ENCODE measurements at regions not wholly inside any gene's neighbourhood (a gene's known extent, or its start where the extent isn't known, plus 50 kb on each side); places are given as distances from the start of the nearest gene placed in this dataset.
"Not testable (repeated sequence)": the region's sequence is repeated elsewhere in the genome, so short reads cannot be mapped to it uniquely, and the experiment has no call there.

GRCh38 chr1:143748906-143749305 lies 222.9 kb downstream of the FAM72C start:
- H2AFZ ChIP-seq (ENCODE audit: low read depth, low read length), result no peak overlapping the region
- no peak for ATAC-seq (ENCODE audit: insufficient read depth, low read depth)
- H3K27me3 ChIP-seq (ENCODE audit: insufficient read depth, low read length, poor library complexity), result no peaks in the 10 kb centered on the region
- H3K4me2 ChIP-seq (ENCODE audit: insufficient read depth, low read length), result no peak overlapping the region
- H3K4me1 ChIP-seq (ENCODE audit: insufficient read depth, low read length), result no peaks in the 10 kb centered on the region
- no peaks in the 10 kb centered on the region for H4K20me1 ChIP-seq (ENCODE audit: insufficient read depth, low read length)
- DNase-seq, result no peak
- H3K9ac ChIP-seq (ENCODE audit: low read depth, low read length), result no peak overlapping the region
- H3K27ac ChIP-seq (ENCODE audit: low read length), result no peak overlapping the region
- H3K79me2 ChIP-seq (ENCODE audit: insufficient read depth, low read length), result no peaks in the 10 kb centered on the region
- no peak overlapping the region for H3K4me3 ChIP-seq (ENCODE audit: low read depth in 1 of 2, low read length in 2 of 2)
- no peak for TF ChIP-seq CTCF (IDR thresholded peaks at IDR 0.05; ENCODE audit: borderline replicate concordance, extremely low read depth, low read length, poor library complexity, severe bottlenecking)
- no peak for TF ChIP-seq EZH2 (IDR thresholded peaks at IDR 0.05; ENCODE audit: borderline replicate concordance, low read depth, low read length, severe bottlenecking)
- no peaks in the 10 kb centered on the region for H3K9me3 ChIP-seq (ENCODE audit: insufficient read depth, low read length, severe bottlenecking)
- no peaks in the 10 kb centered on the region for H3K36me3 ChIP-seq (ENCODE audit: insufficient read depth, low read length)

- Histone ChIP-seq H3K4me1 (ENCODE audit: insufficient read depth, low read length) (no peaks in the 10 kb centered on the region), H2AFZ (ENCODE audit: low read depth, low read length) (no peak overlapping the region), H4K20me1 (ENCODE audit: insufficient read depth, low read length) (no peaks in the 10 kb centered on the region)
Observed at GRCh38 chr1:143736562-143736961, 235.2 kb downstream of the FAM72C start.

DNA sequence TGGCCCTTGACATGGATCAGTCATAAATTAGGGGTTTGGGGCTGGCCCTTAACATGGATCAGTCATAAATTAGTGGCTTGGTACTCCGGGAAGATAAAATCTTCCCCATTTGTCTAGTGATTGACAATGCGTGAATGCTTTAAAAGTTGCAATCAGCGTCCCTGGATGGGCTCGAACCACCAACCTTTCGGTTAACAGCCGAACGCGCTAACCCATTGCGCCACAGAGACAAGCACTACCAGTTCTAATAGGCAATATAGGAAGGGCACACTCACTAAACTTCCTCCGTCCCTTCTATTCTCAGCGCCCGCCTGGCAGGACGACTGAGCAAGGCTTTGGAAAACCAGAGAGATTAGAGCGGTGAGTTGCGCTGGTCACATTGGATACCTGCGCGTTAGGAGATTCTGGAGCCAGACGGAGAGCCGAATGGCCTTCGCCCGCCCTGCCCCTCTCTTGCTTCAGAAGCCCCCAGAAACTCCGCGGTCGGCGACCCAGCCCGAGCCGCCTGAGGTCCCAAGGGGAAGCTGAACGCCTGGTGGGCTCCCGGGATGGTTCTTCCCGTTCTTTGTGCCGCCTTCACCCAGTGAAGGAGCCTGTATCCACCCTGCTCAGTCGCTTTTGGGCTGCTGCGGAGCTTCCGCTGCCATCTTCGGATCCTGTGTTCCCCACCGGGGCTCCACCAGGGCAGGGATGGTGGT lies 235.9 kb downstream of the FAM72C start:
- Histone ChIP-seq H3K27ac (ENCODE audit: low read length) (no peak overlapping the region), H4K20me1 (ENCODE audit: insufficient read depth, low read length) (no peaks in the 10 kb centered on the region), H3K4me2 (ENCODE audit: insufficient read depth, low read length) (no peak overlapping the region), H3K4me1 (ENCODE audit: insufficient read depth, low read length) (no peaks in the 10 kb centered on the region), H3K9ac (ENCODE audit: low read depth, low read length) (no peak overlapping the region), H3K79me2 (ENCODE audit: insufficient read depth, low read length) (no peaks in the 10 kb centered on the region), H2AFZ (ENCODE audit: low read depth, low read length) (no peak overlapping the region), H3K4me3 (ENCODE audit: low read depth in 1 of 2, low read length in 2 of 2) (no peak overlapping the region), H3K27me3 (ENCODE audit: insufficient read depth, low read length, poor library complexity) (no peaks in the 10 kb centered on the region), H3K36me3 (ENCODE audit: insufficient read depth, low read length) (no peaks in the 10 kb centered on the region), H3K9me3 (ENCODE audit: insufficient read depth, low read length, severe bottlenecking) (no peaks in the 10 kb centered on the region)
- TF ChIP-seq CTCF (IDR thresholded peaks at IDR 0.05; ENCODE audit: borderline replicate concordance, extremely low read depth, low read length, poor library complexity, severe bottlenecking) (no peak), EZH2 (IDR thresholded peaks at IDR 0.05; ENCODE audit: borderline replicate concordance, low read depth, low read length, severe bottlenecking) (no peak)
- ATAC-seq (ENCODE audit: insufficient read depth, low read depth) (no peak), DNase-seq (no peak)

More at GRCh38 chr1:143736562-143736961, 235.2 kb downstream of the FAM72C start:
- H3K9ac ChIP-seq (ENCODE audit: low read depth, low read length), result no peak overlapping the region
- H3K27ac ChIP-seq (ENCODE audit: low read length), result no peak overlapping the region
- H3K36me3 ChIP-seq (ENCODE audit: insufficient read depth, low read length), result no peaks in the 10 kb centered on the region
- no peak for DNase-seq
- no peaks in the 10 kb centered on the region for H3K79me2 ChIP-seq (ENCODE audit: insufficient read depth, low read length)
- H3K4me3 ChIP-seq (ENCODE audit: low read depth in 1 of 2, low read length in 2 of 2), result no peak overlapping the region
- no peak for ATAC-seq (ENCODE audit: insufficient read depth, low read depth)
- H3K27me3 ChIP-seq (ENCODE audit: insufficient read depth, low read length, poor library complexity), result no peaks in the 10 kb centered on the region
- no peak overlapping the region for H3K4me2 ChIP-seq (ENCODE audit: insufficient read depth, low read length)
- H3K9me3 ChIP-seq (ENCODE audit: insufficient read depth, low read length, severe bottlenecking), result no peaks in the 10 kb centered on the region
- TF ChIP-seq CTCF (IDR thresholded peaks at IDR 0.05; ENCODE audit: borderline replicate concordance, extremely low read depth, low read length, poor library complexity, severe bottlenecking), result no peak
- TF ChIP-seq EZH2 (IDR thresholded peaks at IDR 0.05; ENCODE audit: borderline replicate concordance, low read depth, low read length, severe bottlenecking), result no peak

DNA sequence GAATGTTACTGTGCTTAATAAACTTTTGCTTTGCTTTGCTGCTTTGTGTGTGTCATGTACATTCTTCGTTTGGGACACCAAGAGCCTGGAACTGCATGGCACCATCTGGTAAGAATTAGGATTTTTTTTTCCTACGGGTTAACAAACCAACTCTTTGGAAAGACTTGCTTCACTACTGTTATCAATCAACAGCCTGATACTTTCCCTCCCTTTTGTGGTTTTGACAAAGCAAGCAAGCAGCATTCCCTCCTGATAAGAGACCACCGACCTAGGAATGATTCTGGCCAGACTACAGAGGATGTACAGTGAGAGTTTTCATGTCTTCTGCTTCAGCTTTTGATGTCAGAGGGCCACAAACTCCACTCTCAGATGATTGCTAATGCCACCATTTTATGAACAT lies 237.5 kb downstream of the FAM72C start:
- not testable (repeated sequence) for H3K9ac ChIP-seq (ENCODE audit: low read depth, low read length); ATAC-seq (ENCODE audit: insufficient read depth, low read depth); H3K27me3 ChIP-seq (ENCODE audit: insufficient read depth, low read length, poor library complexity); H3K27ac ChIP-seq (ENCODE audit: low read length); H3K36me3 ChIP-seq (ENCODE audit: insufficient read depth, low read length); H2AFZ ChIP-seq (ENCODE audit: low read depth, low read length); H3K79me2 ChIP-seq (ENCODE audit: insufficient read depth, low read length); H3K4me1 ChIP-seq (ENCODE audit: insufficient read depth, low read length); H3K4me2 ChIP-seq (ENCODE audit: insufficient read depth, low read length); H3K9me3 ChIP-seq (ENCODE audit: insufficient read depth, low read length, severe bottlenecking); DNase-seq; H3K4me3 ChIP-seq (ENCODE audit: low read depth in 1 of 2, low read length in 2 of 2); H4K20me1 ChIP-seq (ENCODE audit: insufficient read depth, low read length)

GRCh38 chr1:143730890-143731289 lies 240.9 kb downstream of the FAM72C start:
- not testable (repeated sequence) for H3K9ac ChIP-seq (ENCODE audit: low read depth, low read length); H3K4me2 ChIP-seq (ENCODE audit: insufficient read depth, low read length); DNase-seq; H3K4me1 ChIP-seq (ENCODE audit: insufficient read depth, low read length); H3K4me3 ChIP-seq (ENCODE audit: low read depth in 1 of 2, low read length in 2 of 2); H3K27ac ChIP-seq (ENCODE audit: low read length); H3K79me2 ChIP-seq (ENCODE audit: insufficient read depth, low read length); H2AFZ ChIP-seq (ENCODE audit: low read depth, low read length); H3K27me3 ChIP-seq (ENCODE audit: insufficient read depth, low read length, poor library complexity); H3K36me3 ChIP-seq (ENCODE audit: insufficient read depth, low read length); ATAC-seq (ENCODE audit: insufficient read depth, low read depth); H3K9me3 ChIP-seq (ENCODE audit: insufficient read depth, low read length, severe bottlenecking); H4K20me1 ChIP-seq (ENCODE audit: insufficient read depth, low read length)
